Pancreas (tissue), 10 donors: ENCODE measurements at regions not wholly inside any gene's neighbourhood (a gene's known extent, or its start where the extent isn't known, plus 50 kb on each side); places are given as distances from the start of the nearest gene placed in this dataset.

ENCODE experiments used
- ATAC-seq, 4 donors: fragments of 200-7000 bp; cut with Tn5 transposase; one replicate each; pipeline versions ENCODE4 v1.8.0 to v1.9.1; 2020; ENCODE audit warnings: mild to moderate bottlenecking in 4 of 4, moderate library complexity in 4 of 4
- DNase-seq, 6 donors: peaks; one replicate each; pipeline ENCODE4 v3.0.0-alpha.2; 2020
- FAIRE-seq: peaks from 2 replicates; lab custom pipeline; 2012; peaks lifted over from hg19 to GRCh38; lab: Jason Lieb, UNC
- H3K27ac ChIP-seq, 4 donors: fragments of 200-600 bp; sonication (generic); 1 replicate in 3 of 4; 2 replicates in 1 of 4; pipeline versions ENCODE4 v1.5.0 to v1.8.0; 2020
- H3K27me3 ChIP-seq, 4 donors: fragments of 200-600 bp; one replicate each; pipeline ENCODE4 v1.8.0; 2021
- H3K36me3 ChIP-seq, 3 donors: fragments of 200-600 bp; sonication (generic) in 1 of 3; one replicate each; pipeline versions ENCODE4 v1.5.0 to v1.8.0; 2020 to 2021
- H3K4me1 ChIP-seq, 3 donors: fragments of 200-600 bp; one replicate each; pipeline ENCODE4 v1.8.0; 2021
- H3K4me3 ChIP-seq, 4 donors: fragments of 200-600 bp; sonication (generic) in 2 of 4; one replicate each; pipeline versions ENCODE4 v1.5.0 to v1.8.0; 2020 to 2021
- H3K9me3 ChIP-seq, 4 donors: fragments of 200-600 bp; one replicate each; pipeline ENCODE4 v1.8.0; 2021
- whole genome bisulfite sequencing, 2 donors: extraction: QIAGEN DNeasy Blood & Tissue Kit; methylation state at CpG; one replicate each; pipeline ENCODE4 v1.1.7; 2013; 5-methylcytosine and 5-hydroxymethylcytosine counted together
- intact Hi-C, 3 donors: fragments of 100-400 bp; cut with DNase I; formaldehyde crosslinking; loops; one replicate each; pipeline versions ENCODE4 v1.11.1 to v1.14.2; 2022
- TF ChIP-seq, protein P1 (sequence below), 4 donors: fragments of 200-600 bp; sonication (generic) in 3 of 4; IDR thresholded peaks; one replicate each; pipeline versions ENCODE4 v1.5.0 to v1.8.0; 2021; ENCODE audit warnings: antibody characterized with exemption in 4 of 4
- donor health status: healthy with polysubstance abuse.
- donor health status: DM: no; HTN: no; CAD: no; lungs with moderate emphysema.
- donor health status: DM: no; HTN: no; CAD: no.
- donor health status: control.
- donor health status: control.
- donor health status: Bipolar disorder and iron deficiency.
- donor health status: DM: yes; HTN: yes; CAD: no.
- donor health status: DM: no; HTN: no; CAD: no.
- donor health status: DM: no; HTN: no; CAD: no.
- donor health status: DM: yes; HTN: yes; CAD: no.

DNA sequence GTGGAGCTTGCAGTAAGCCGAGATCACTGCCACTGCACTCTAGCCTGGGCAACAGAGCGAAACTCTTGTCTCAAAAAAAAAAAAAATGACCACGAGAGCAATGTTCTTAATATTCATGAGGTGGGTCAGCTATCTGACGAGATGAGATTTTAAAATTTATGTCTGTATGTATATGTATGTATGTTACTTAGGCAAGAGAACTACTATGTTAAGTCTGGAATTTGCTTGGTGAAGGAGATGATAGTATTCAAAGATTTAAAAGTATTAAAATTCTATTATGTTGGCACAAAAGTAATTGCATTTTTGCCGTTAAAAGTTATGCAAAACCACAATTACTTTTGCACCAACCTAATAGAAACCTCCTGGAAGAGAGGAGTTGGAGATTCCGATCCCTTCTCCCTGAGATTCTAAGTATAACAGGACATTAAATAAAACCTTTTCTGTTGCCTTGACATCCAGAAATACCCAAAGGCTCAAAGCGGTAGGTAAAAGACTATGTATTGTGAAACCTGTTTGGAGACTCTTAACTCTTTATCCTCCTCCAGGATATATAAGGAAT, 114.3 kb upstream of the TNS3 start:
- no peak for ATAC-seq
- WGBS, 2 donors = 87 to 89% methylated on average over 7 of the region's 7 CpGs
- Histone ChIP-seq H3K4me1 (no peaks in the 10 kb centered on the region), H3K36me3 (no peaks in the 10 kb centered on the region), H3K27me3 (no peaks in the 10 kb centered on the region), H3K9me3 (no peaks in the 10 kb centered on the region), H3K27ac (no peak overlapping the region), H3K4me3 (no peak overlapping the region)
- FAIRE-seq = no peak
- TF ChIP-seq, protein P1, sequence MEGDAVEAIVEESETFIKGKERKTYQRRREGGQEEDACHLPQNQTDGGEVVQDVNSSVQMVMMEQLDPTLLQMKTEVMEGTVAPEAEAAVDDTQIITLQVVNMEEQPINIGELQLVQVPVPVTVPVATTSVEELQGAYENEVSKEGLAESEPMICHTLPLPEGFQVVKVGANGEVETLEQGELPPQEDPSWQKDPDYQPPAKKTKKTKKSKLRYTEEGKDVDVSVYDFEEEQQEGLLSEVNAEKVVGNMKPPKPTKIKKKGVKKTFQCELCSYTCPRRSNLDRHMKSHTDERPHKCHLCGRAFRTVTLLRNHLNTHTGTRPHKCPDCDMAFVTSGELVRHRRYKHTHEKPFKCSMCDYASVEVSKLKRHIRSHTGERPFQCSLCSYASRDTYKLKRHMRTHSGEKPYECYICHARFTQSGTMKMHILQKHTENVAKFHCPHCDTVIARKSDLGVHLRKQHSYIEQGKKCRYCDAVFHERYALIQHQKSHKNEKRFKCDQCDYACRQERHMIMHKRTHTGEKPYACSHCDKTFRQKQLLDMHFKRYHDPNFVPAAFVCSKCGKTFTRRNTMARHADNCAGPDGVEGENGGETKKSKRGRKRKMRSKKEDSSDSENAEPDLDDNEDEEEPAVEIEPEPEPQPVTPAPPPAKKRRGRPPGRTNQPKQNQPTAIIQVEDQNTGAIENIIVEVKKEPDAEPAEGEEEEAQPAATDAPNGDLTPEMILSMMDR (IDR thresholded peaks at IDR 0.05) = no peak
- no peak for DNase-seq
- intact Hi-C loops = no loop called here

DNA sequence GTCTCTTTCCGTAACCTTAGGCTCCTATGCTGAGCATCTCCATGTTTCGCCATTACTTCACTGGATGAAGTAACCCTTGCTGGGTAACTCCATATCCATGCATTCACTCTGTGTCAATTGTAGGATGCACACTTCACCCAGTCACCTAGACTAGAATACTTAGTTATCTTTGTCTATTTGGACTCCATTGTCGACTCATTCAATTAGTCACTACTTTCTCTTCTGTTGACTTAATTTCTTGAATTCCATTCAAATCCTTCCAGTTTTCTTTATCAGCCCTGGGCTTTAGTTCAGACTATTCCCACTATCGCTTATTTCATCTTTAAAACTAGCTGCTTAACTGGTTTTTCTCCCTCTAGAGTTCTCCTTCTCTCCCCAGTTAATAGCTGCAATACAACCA, 111.3 kb upstream of the TNS3 start:
- WGBS, 2 donors = 88 to 95% methylated on average over 4 of the region's 4 CpGs
- DNase-seq = no peak
- no peaks in the 10 kb centered on the region for H3K4me1 ChIP-seq
- intact Hi-C loops = no loop called here
- H3K4me3 ChIP-seq = no peak overlapping the region
- no peaks in the 10 kb centered on the region for H3K36me3 ChIP-seq
- H3K9me3 ChIP-seq = no peaks in the 10 kb centered on the region
- no peak overlapping the region for H3K27ac ChIP-seq
- no peak for FAIRE-seq
- no peak for ATAC-seq
- TF ChIP-seq, protein P1 (IDR thresholded peaks at IDR 0.05) = no peak
- H3K27me3 ChIP-seq = no peaks in the 10 kb centered on the region

DNA sequence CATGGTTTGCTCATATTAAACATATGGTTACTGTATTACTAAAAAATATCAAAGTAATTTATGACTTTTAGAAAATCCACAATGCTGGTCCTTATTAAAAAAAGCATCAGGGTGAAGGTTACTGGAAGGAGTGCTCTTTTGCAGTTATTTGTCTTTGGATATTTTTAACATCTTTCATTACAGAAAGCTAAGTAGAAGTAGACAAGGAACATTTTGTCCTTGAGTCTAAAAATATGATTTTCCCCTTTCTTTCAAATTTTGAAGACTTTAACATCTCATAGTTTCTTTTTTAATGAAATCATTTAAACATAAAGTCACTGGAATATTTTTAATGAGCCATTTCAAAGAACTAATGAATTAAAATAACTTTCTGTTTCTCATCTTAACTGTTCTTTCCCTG, 110.1 kb upstream of the TNS3 start:
- TF ChIP-seq, protein P1 (IDR thresholded peaks at IDR 0.05) = no peak
- Histone ChIP-seq H3K9me3 (no peaks in the 10 kb centered on the region), H3K36me3 (no peaks in the 10 kb centered on the region), H3K27ac (no peak overlapping the region), H3K4me1 (no peaks in the 10 kb centered on the region), H3K27me3 (no peaks in the 10 kb centered on the region), H3K4me3 (no peak overlapping the region)
- DNase-seq (no peak), FAIRE-seq (peak; percentile 32), ATAC-seq (no peak)
- intact Hi-C loops = no loop called here

DNA sequence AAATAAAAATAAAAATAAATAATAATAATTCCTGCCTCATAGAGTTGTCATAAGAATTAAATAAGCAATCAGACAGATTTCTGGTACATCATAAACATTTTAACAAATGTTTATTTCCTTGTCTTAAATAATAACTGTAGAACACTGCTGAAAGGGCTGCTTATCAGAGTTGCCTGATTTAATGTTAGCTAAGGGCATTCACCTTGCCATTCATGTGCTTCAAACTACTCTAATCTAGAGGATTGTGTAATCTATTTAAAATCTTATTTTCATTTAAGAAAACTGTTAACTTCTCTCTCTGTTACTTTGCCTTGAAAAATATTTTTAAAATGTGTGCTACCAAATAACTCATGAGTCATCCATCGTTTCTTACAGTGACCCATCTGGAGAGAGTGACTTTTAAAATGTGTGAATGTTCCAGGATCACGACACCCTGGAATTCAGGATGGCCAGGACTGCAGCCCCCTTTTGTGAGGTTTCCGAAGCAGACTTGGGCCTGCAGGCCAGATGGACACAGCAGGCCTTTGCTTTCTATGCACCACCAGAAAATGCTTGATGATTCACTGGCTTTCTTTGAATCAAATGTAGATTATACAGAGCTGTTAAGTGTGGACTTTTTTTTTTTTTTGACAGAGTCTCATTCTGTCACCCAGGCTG, 109.1 kb upstream of the TNS3 start:
- intact Hi-C loops = no loop called here
- H3K27me3 ChIP-seq = no peaks in the 10 kb centered on the region
- TF ChIP-seq, protein P1 (IDR thresholded peaks at IDR 0.05) = no peak
- FAIRE-seq = no peak
- no peak overlapping the region for H3K4me3 ChIP-seq
- ATAC-seq = no peak
- H3K9me3 ChIP-seq = no peaks in the 10 kb centered on the region
- H3K27ac ChIP-seq = no peak overlapping the region
- 60 to 82% methylated on average over 3 of the region's 3 CpGs for WGBS, 2 donors
- H3K4me1 ChIP-seq = no peaks in the 10 kb centered on the region
- H3K36me3 ChIP-seq = no peaks in the 10 kb centered on the region
- no peak for DNase-seq

DNA sequence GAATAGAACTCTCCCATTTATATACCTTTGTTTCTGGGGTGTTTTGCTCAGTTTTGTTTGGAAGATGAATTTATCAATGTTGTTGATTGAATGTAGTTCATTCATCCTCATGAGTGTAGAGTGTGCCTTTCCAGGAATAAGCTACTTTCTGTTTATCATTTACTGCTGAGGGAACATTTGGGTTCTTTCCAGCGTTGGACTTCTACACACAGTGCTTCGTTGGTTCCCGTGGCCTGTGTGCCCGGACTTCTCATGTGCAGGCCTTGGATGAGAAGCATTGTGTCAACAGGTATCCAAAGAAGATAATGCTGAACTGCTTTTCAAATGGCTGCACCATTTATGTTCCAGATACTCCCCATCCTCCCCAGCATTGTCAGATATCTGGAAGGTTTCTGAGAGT, 107.6 kb upstream of the TNS3 start:
- Histone ChIP-seq H3K27ac (no peak overlapping the region), H3K36me3 (no peaks in the 10 kb centered on the region), H3K4me3 (no peak overlapping the region), H3K4me1 (no peaks in the 10 kb centered on the region), H3K9me3 (no peaks in the 10 kb centered on the region), H3K27me3 (no peaks in the 10 kb centered on the region)
- ATAC-seq (peak in 1 of 4 donors; percentile 47), DNase-seq (no peak), FAIRE-seq (no peak)
- intact Hi-C loops = no loop called here
- 17 to 19% methylated on average over 4 of the region's 4 CpGs for WGBS, 2 donors
- TF ChIP-seq, protein P1 (IDR thresholded peaks at IDR 0.05) = no peak
